ENCODE measurements at regions not wholly inside any gene's neighbourhood (a gene's known extent, or its start where the extent isn't known, plus 50 kb on each side); places are given as distances from the start of the nearest gene placed in this dataset.

DNA sequence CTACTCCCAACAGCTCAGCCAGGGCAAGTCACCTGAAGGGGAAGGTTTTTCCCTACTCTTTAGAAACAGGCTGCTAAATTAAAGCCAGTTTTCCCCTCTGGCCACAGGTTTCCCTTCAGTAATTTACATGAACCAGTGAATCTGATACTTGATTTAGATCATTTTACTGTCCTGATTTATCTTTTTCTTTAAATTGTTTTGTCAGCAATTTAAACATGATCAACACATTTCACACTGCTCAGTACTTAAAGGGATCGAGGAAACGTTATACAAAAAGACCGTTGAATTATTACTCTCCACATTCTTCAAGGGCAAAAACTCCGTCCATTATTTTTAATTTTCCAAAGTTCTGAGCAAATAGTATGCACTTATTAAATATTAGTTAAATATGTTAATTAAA lies 1165.7 kb upstream of the GYPC start:
- no peak for DNase-seq (ENCODE audit: low read depth in 2 of 2)

DNA sequence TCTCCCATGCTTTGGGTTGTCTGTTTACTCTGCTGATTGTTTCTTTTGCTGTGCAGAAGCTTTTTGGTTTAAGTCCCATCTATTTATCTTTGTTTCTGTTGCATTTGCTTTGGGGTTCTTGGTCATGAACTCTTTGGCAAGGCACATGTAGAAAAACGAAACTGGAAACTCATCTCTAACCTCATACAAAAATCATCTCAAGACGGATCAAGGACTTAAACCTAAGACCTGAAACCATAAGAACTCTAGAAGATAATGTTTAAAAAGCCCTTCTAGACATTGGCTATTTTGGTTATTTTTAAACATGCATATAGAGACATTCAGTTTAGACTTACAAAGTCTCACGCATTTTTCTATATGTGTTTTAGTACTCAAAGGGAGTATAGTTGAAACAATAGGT lies 1164.3 kb upstream of the GYPC start:
- no peak for DNase-seq (ENCODE audit: low read depth in 2 of 2)

DNA sequence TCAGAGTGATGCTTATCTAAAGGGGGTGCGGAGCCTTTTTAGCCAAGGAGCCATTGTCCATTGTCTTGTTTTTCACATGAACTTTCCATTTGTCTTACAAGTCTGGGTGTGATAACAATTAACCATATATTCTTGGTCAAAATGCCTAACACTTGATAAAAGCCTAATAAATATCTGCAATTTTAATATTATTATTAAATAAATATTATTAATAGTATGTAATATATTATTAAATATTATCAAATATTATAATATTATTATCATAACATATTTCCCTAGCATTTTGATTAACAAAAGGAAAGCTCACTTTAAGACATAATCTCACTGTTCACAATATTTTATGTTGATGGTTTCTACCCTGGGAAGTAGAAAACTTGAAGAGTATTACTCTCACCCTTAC lies 1143.6 kb upstream of the GYPC start:
- no peak for DNase-seq (ENCODE audit: low read depth in 2 of 2)

DNA sequence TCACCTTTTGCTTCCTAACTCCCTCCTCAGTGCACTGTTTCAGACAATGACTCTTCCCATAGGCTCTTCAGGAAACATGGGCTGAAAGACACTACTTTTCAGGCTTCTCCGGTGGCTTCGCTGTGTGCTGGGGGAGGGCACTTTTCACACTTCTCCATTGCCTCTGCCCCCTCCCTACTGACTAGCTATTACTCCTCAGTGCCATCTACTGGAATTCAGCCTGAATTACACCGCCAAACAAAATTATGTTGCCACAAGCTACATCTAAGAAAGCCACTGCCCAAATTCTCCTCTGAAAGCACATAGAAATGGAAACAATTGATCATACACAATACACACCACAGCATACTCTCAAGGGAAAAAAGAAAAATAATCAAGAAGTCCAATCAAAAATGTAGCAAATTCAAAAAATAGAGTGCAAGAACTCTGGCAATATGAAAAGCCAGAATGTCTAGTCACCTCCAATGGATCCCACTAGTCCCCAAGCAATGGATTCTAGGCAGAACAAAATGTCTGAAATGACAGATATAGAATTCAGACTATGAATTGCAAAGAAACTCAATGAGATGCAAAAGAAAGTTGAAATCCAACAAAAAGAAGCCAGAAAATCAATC lies 1139.4 kb upstream of the GYPC start:
- DNase-seq (ENCODE audit: low read depth in 2 of 2): no peak

DNA sequence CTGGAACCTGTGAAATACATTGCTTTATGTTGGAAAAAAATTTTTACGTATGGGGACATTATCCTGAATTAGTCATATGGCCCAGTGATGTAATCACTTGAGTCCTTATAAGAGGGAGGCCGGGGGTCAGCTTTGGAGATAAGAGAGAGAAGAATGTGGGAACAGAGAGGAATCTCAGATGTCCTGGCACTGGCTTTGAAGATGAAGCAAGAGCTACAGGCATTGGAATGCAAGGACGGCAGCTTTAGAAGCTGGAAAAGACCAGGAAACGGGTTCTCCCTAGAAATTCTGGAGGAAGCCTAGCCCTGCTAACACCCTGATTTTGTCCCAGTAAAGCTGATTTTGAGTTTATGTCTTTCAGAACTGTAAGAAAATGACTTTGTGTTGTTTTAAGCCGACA lies 1129.9 kb upstream of the GYPC start:
- no peak for DNase-seq (ENCODE audit: low read depth in 2 of 2)

DNA sequence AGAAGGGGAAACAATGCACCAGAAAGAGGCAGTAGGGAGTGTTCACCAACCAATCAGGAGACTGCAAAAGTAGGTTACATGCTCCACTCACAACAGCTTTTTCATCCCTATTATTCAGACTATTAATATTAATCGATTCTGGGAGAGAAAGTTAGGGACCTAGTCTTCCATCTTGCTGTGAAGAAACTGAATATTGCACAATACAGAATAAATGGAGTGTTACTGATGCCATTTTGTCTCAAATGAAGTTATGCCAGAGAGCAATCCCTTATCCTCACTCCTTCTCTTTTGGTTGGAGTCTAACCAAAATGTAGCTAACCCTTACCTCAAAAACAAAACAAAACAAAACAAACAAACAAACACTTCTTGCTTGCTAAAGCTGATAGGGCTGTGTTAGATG lies 1120.9 kb upstream of the GYPC start:
- no peak for DNase-seq (ENCODE audit: low read depth in 2 of 2)

DNA sequence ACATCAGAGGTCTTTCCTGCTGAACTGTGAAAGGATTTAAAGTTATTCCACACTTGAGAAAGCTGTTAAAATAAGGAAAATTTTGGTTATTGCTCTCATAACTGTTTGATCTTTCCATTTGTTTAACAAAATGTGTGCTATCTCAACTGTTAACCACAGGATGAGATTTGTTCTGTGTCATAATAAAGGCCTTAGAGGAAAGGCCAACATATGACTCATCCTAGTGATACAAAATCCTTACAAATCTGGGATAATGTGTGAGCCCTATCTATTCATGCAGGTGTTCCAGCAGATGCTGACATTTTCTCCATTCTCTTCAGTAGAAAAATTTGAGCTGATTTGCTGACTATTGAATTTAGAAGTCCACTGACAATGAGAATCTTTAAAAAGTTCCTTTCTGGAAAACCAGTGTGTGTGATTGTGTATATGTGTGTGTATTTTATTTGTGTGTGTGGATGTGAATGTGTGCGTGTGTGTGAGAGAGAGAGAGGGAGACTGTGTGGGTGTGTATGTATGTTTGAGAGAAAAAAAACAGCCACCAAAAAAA lies 1111.9 kb upstream of the GYPC start:
- no peak for DNase-seq (ENCODE audit: low read depth in 2 of 2)

DNA sequence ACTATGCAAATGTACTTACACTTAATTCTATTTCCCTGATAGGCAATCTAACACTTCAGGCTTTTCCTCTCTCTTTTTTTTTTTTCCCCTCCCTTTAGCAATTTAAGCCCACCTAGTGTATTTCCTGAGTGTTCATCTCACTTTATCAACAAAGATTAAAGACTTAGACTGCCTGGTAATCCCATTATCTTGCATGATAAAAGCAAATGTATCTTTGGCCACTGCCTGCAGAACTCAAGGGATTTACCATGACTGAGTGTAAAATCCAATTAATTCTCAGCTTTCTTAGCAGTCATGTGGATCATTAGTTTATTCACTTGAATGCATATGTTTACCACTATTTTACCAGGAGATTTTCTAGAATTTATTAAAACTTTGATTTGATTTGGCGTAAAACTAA lies 1102.2 kb upstream of the GYPC start:
- DNase-seq (ENCODE audit: low read depth in 2 of 2): no peak

DNA sequence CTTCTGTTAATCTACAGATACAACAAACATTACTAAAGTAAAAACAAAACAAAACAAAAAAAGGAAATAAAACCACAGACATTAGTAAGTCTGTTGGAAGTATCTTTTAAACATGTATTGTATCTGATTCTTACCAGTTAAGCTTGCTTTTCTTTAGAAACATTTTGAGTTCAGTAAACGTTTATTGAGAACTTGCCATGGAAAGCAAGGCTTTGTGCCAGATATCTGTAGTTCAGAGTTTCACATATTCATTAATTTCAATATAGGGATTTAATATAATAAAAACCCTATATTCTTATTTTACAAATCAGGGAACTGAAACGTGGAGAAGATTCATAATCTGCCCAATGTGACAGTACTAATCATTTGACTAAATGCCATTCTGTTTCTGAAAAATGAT lies 1101.0 kb upstream of the GYPC start:
- no peak for DNase-seq (ENCODE audit: low read depth in 2 of 2)

DNA sequence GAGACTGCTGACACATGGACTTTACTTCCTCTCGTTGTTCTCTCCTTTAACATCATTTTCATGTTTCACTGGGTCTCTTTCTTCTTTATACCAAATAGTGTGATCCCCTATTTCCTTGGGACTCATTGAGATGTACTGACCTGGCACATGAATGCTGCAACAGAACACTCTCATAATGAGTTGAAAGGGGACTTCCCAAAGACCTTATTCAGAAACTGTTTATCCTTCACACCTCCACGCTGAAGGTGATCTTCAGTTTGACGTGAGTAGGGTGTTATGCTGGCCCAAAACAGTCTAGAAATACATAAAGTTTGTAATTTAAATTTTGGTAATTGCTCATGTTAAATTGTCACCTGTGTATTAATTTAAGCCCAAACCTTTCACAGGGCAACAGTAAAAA lies 1096.8 kb upstream of the GYPC start:
- DNase-seq (ENCODE audit: low read depth in 2 of 2): no peak

DNA sequence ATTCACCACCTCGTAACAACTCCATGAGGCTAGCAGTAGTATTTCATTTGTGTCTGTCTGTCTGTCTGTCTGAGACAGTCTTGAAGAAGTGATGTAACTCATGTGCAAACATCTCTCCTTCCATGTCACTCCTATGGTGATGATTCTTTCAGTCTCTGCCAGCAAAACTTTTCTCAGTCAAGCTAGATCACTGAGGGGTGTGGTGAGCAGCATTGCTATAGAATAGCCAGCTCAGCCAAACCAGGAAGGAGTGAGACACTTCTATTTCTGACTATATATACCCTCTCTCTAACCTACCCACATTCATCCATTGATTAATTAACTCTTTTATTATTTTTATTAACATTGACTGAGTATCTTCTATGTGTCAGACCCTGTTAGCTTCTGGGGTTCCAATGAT lies 1095.1 kb upstream of the GYPC start:
- DNase-seq (ENCODE audit: low read depth in 2 of 2): no peak

DNA sequence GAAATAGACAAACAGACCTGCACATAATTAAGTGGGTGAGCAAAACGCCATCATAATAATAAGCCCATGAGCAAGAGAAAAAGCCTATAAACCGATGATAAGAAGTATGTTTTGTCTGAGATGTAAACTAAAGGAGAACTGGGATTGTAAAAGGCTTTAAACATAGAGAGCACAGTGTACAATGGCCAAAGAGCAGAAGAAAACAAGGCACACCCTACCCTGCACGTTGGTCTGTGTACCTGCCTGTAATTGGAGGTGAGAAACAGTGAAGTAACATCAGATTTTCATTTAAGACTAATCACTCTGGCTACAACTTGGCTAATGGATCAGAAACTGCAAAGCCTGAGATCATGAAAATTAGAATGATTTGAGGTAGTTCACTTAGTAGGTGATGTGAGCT lies 1094.7 kb upstream of the GYPC start:
- DNase-seq (ENCODE audit: low read depth in 2 of 2): no peak

DNA sequence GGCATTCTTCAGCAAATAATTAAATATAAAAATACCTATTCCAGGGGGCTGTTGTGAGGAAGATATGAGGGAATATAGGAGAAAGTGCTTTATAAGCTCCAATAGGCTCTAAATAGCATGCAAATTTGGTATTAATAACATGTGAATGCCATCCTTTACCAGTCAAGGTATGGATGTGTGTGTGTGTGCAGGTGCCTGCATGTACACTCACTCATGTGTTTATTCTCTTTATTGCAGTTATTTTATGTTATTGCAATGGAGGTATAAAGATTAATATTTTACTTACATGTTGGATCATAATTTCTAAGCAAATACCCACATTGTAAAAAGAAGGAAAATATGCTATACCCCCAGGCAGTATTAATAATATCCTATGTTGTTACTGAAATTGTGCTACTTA lies 1093.0 kb upstream of the GYPC start:
- DNase-seq (ENCODE audit: low read depth in 2 of 2): no peak

DNA sequence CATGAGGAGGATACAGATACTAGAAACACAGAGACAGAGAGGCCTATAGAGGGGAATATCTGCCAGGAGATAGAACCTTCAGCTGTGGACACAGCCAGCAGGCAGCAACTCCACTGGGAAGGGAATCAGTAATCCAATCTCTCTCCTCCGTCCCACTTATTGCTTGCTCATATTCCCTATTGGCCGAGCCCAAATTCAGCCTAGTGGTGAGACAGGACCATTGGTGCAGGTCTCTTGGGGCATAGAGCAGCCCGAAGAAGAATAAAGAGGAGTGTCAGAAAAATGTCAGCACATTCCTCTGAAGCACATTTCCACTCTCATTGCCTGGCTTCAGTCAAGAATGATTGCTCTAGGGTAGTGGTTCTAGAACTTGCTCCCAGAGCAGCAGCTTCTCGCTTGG lies 1091.5 kb upstream of the GYPC start:
- no peak for DNase-seq (ENCODE audit: low read depth in 2 of 2)

DNA sequence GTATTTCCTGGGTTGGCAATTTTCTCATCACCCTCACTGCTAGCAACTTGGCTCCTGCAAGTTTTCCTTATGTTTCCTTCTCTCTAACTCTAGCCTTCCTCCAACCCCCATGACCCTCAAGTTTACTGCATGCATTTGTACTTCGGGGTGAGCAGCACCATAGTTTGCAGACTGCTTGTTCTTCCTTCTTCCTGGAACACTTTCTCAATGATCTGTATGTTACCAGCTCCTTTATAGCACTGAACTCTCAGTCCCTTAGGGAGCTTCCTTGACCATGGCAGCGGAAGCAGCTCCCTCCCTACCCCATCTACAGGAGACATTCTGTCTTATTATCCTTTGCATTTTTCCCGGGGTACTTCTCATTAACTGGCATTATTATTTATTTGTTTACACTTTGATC lies 1089.5 kb upstream of the GYPC start:
- DNase-seq (ENCODE audit: low read depth in 2 of 2): no peak

DNA sequence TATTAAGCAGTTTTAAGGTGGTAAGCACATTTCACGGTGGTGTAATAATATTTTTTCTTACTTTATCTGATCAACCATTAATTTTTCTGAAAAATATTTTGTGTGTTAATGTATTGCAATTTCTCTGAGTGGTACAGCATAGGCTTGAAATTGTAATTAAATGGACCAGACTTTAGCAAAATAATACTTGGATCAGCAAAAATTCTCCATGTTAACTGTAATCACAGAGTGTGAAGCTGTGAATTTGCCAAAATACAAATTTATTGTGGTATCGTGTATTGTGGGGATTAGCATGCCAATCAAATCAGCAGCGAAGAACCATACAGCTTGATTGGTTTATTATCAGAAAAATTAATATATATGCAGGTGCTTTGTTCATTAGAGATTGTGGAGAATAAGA lies 1088.9 kb upstream of the GYPC start:
- no peak for DNase-seq (ENCODE audit: low read depth in 2 of 2)

DNA sequence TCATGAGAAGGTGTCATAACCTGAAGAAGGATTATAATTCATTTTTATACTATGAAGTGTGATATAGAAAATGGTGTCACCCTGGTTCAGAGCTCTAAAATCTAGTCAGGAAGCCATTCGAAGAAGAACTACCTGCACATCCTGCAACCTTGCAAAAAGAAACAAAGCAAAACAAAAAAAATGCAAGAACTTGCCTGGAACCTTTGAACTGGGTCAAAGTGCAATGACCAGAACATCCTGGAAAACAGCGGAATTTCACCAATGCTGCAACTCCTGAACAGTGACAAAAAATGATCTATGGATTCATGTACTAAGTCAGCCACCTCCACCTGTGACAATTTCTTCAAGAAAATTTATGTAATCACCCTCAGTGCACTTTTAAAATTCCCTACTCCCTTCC lies 1083.3 kb upstream of the GYPC start:
- DNase-seq (ENCODE audit: low read depth in 2 of 2): no peak

DNA sequence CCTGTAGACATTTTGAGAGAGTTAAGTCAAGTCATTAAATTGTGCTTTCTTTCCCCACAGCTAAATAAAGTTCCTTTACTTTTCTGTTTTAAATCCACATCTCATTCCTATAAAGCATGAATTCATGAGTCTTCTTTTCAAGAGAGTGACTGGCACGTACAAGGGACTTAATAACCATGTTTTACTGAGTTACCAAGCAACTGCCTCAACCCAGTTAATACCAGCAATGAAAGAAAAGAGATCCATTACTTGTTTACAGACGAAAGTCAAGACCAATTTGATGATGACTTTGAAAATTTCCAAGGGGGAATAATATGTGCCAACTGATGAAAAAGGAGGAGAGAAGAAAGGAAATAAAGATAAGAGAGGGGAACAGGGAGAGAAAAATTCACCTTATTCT lies 1082.5 kb upstream of the GYPC start:
- no peak for DNase-seq (ENCODE audit: low read depth in 2 of 2)

DNA sequence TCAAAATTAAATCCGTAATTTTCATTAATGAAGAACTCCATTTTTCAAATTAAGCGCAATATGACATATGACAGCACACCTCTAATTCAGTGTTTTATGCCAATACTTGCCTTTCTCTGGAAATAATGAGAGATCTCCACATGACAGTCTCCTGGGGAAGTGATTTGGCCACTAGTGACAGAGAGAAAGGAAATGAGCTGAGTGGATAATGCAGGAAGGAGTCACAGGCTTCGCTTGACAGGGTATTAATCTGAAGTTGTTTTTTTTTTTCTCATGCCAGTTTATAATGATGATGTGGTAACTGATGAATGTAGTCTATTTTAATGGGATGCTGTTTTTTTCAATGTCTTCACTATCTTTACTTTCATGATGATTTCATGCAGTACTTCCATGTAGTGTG lies 1079.4 kb upstream of the GYPC start:
- no peak for DNase-seq (ENCODE audit: low read depth in 2 of 2)

DNA sequence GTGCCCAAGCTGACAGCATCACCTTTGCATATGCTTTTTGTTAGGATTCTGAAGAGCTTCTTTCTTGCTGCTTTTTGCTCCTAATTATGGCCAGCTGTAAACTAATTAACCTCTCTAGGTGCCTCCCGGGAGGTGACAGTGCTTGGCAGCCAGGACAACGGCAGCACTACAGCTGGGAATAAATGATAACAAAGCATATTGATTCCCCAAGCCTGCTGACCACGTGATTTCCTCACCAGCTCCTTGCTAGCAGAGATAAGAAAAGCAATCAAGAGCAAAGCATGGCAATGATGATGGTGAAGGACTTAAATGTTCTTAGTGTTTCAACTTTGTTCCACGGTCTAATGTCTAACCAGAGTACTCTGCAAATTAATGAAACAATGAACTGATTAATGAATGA lies 1074.4 kb upstream of the GYPC start:
- no peak for DNase-seq (ENCODE audit: low read depth in 2 of 2)

DNA sequence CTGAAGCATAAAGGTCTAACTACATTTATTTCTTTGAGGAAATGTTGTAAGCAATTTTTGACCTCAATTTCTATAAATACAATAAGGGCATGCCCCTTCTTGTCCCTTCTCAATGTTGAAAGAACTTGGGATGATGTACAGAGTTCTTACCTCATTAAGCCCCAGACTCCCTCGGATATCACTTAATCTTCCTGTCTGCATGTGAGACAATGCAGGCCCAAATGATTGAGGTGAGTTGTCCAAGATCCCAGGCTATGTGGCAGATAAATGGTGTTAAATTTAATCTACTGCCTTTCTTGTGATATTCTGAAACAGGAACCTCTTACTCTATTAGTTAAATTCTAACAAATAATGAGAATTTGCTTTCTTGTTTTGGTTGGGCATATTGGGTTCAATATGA lies 1073.4 kb upstream of the GYPC start:
- DNase-seq (ENCODE audit: low read depth in 2 of 2): no peak

DNA sequence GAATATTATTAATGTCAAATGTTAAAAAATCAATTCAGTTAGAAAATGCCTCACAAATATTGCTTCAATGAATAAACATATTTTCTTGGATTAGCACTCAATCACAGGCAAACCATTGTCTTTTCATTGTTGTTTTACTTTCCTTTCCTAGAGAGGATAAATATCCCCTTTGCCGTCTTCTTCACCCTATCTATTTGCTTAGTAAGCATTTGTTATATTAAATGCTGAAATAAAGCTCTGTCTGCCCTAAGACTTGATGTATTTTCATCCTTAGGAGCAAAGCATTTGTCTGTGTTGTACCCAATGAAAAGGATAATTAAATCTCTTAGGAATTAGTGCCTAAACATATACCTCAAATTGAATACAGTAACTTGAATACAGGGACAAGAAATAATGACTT lies 1071.2 kb upstream of the GYPC start:
- DNase-seq (ENCODE audit: low read depth in 2 of 2): no peak

DNA sequence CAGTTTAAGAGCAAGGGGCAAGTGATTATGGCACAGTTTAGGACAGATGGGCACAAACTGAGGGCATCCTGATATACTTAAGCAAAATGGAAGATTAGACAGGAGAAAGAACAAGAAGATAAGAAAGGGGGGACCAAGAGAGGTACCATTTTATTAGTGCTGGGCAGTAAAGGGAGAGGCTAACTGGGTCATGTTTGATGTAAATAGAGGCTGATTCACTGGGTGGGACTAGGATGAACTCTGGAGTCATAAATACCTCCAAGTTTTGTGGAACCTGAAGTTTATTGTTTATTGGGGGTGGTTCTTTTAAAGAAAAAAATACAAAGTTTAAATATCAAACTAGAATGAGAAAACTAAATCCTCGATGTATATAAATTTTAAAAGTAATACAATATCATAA lies 1067.2 kb upstream of the GYPC start:
- no peak for DNase-seq (ENCODE audit: low read depth in 2 of 2)

DNA sequence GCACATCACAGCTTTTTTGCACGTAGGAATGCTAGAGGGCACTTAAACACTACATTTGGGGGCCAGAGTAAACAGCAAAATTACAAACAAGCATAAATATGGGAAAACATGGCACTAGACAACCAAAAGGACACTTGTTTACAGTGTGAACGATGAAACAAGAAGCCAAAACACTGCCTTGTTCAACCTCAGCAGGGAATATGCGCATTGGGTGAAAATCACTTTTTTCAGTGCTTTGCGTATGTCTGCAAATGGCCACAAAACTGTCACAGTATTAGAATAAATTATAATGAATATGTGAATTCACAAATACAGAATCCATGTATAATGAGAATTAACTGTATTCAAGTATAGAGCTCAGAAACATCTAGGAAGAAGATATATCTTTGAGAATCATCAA lies 1064.0 kb upstream of the GYPC start:
- DNase-seq (ENCODE audit: low read depth in 2 of 2): no peak

DNA sequence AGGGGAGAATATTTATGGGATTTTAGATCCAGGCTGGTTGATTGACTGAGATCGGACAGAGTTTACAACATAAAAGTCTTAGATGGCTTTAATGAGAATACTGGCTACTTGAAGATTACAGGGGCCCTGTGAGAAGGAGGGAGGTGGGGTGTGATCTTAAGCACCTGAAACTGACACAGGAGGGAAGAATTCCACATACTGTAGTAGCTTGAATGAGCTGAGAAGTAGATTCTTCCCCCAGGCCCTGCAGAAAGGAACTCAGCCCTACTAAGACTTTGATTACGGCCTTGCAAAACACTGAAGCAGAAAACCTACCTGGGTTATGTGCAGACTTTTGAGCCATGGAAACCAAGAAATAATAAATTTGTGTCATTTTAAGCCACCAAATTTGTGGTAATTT lies 1062.9 kb upstream of the GYPC start:
- DNase-seq (ENCODE audit: low read depth in 2 of 2): no peak
